Ishikawa (cell line): ENCODE measurements at regions not wholly inside any gene's neighbourhood (a gene's known extent, or its start where the extent isn't known, plus 50 kb on each side); places are given as distances from the start of the nearest gene placed in this dataset.

Experiments
- CEBPB ChIP-seq: IDR thresholded peaks from 2 replicates; pipeline ENCODE4 v1.6.1; 2012
- CREB1 ChIP-seq: IDR thresholded peaks from 2 replicates; pipeline ENCODE4 v1.6.1; 2012; ENCODE audit warnings: low read depth
- EGR1 ChIP-seq: IDR thresholded peaks from 2 replicates; pipeline ENCODE4 v1.6.1; 2012
- MAX ChIP-seq: IDR thresholded peaks from 2 replicates; pipeline ENCODE4 v1.6.1; 2012
- RAD21 ChIP-seq: IDR thresholded peaks from 2 replicates; pipeline ENCODE4 v1.6.1; 2012; ENCODE audit warnings: low read depth
- TAF1 ChIP-seq: IDR thresholded peaks from 2 replicates; pipeline ENCODE4 v1.6.1; 2012; ENCODE audit warnings: low read depth, mild to moderate bottlenecking
- USF1 ChIP-seq: IDR thresholded peaks from 2 replicates; pipeline ENCODE4 v1.6.1; 2012
- YY1 ChIP-seq: IDR thresholded peaks from 2 replicates; pipeline ENCODE4 v1.6.1; 2012; ENCODE audit warnings: low read depth

- TF ChIP-seq RAD21 (no peak), TAF1 (no peak), CEBPB (no peak), YY1 (no peak), MAX (no peak), CREB1 (no peak), EGR1 (no peak), USF1 (no peak)
Measured at GRCh38 chr16:82527101-82527500, 99.7 kb upstream of the CDH13 start.
